ENCODE measurements at regions not wholly inside any gene's neighbourhood (a gene's known extent, or its start where the extent isn't known, plus 50 kb on each side); places are given as distances from the start of the nearest gene placed in this dataset.

GRCh38 chr13:106657104-106657503, 89.2 kb upstream of the ARGLU1 start:
- TF ChIP-seq CTCF (conservative IDR thresholded peaks at IDR 0.05) (no peak), ZFX (IDR thresholded peaks at IDR 0.05) (no peak)

Measured in C4-2B (cell line).